Hematopoietic multipotent progenitor cell (in vitro differentiated cells): ENCODE measurements at regions not wholly inside any gene's neighbourhood (a gene's known extent, or its start where the extent isn't known, plus 50 kb on each side); places are given as distances from the start of the nearest gene placed in this dataset.
A peak's percentile ranks its signal among the peaks of the same experiment; 100 is the strongest.

Experiments
- DNase-seq, 3 donors: peaks; one replicate each; pipeline ENCODE4 v3.0.0-alpha.2; 2011 to 2015; ENCODE audit warnings: low read depth in 2 of 3, low spot score in 2 of 3

DNA sequence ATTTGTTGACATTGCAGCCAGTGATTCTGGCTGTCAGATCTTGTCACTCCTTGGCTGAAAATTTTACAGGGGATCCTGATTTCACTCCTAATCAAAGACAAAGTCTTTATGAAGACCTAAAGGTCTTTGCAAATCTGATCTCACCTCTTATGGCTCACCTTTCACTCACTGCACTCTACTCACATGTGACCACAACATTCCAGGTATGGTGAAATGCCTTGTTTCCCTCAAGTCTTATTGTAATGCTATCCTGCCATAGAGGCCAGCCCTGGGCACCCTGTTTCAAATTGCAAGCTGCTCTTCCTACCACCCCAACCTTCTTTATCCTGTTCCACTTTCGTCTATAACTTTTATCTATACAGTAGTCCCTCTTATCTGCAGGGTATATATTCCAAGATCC lies 200.1 kb downstream of the NDFIP2 start:
- DNase-seq, result no peak

DNA sequence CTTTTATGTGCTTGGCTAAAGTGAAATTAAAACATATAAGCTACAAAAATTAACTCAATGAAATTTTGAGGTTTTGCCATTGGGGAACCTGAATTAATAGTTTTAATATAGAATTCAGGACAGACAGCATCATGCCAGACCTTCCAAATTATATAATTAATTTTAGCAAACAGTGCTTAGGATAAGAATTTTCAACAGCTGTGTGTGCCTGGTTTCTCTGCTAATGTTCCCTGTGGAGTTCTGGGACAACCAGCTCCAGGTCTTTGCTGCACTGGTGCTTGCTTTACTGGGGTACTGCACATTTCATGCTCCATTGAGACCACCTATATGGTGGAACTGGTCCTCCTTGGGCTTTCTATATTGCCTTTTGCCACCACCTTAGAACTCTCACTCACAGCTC lies 199.5 kb downstream of the NDFIP2 start:
- DNase-seq, result no peak

DNA sequence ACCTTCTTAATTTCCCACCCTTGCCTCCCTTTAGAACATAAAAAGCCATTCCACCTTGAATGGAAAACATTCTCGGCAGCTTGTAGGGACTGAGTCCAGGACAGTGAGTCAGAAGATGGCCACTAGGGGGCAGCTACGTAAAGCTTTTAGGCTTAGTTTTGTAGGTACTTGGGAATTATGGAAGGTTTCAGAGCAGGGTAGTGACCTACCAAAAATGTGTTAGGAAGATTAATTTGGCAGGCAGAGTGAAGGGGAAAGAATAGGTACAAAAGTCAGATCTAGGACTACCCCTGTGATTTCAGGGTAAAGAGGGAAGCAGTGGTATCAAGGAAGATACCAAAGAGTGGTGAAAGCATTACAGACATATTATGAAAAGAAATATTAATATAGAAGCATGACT lies 198.4 kb downstream of the NDFIP2 start:
- peak in 2 of 3 donors; percentile 38 to 68 for DNase-seq

DNA sequence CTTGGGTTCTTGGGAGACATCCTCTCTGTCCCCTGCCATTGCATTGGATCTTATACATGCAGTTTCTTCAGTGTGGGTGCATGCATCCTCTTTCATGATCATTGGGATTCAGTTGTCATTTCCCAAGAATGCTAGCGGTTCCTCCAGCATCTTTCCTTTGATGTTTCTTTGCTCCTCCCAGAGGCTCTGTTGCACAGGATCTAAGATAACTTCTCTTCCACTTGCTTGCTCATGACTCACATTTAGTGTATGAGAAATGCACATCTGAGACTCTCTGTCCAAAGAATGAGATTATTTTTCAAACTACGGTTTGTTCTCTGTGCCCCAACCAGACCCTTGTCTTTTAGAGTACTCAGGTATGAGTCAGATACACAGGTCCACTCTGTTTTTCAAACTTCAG lies 197.1 kb downstream of the NDFIP2 start:
- no peak for DNase-seq

DNA sequence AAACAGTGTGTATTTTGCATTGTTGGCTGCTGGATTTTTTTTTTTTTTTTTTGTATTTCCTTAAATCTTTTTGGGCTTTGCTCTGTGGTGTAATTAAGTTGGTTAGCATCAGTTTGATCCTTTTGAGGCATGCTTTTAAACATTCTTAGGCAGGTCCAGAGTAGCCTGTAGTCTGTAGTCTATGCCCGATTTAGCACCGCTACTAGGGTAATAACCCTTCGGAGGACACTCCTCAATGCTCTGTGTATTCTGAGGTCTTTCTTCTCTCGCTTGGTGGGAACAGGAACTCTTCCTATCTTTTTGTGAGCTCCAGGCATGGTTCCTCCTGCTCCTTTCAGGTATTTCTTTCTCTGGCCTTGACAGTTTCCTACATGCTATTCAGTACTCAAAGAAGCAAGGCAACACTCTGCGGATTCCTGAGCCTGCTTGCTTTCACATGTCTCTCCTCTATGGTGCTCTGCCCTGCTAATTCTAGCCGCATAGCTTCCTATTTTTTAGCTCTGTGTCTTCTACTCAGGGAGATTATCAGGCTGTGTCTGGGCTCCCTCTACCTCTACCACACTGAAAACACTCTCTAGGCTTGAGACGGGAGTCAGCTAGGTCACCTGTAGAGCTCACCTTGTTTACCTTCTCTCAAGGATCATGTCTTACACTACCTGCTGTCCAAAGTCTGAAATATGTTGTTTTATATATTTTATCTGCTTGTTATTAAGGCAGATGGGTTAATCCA lies 195.1 kb downstream of the NDFIP2 start:
- DNase-seq, result no peak

DNA sequence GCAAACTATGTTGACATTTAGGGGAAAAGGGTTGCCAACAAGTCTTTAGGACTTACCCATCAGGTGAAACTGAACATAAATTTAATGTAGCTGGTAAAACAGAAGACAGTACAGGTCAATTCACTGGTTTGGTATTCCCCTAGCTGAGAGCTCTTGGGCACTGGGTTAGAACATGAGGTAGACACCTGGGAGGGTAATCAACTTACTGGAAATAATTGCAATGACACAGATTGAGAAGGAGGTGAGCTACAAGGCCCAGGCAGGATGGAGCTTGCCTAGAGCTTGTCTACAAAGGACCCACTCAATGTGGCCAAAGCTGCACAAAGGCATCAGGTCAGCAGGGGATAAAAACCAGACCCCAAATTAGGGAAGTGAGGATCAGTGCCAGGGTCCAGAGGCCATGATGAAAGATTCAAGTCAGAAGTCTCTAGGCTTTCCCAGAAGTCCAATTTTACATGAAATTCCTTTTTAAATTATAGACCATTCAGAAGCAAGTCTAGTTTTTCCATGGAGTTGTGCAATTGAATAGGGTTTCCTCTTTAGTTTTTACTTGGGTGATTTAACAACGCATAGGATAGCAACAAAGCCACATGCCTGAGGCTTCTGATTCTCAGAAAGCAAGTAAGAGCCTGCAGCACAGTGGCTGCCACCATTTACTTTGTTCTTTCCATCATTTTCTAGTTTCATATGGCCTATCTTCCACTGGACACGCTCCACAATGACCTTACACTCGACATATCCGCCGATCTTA lies 194.0 kb downstream of the NDFIP2 start:
- DNase-seq, result no peak

DNA sequence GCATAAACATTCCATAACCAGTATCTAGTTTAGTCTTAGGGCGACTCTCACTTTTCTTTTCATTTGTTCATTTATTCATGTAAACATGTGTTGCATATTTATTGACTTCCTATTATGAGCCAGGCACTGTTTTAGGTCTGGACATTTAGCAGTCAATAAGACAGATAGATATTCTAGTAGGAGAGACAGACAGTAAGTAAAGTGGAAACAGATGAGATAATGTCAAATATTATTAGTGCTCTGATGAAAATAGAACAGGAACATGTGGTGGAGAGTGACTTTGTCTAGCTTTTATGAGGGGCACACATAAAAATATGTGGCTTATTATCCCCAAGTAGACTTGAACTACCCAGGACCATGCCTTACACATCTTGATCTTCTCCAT lies 193.0 kb downstream of the NDFIP2 start:
- no peak for DNase-seq

DNA sequence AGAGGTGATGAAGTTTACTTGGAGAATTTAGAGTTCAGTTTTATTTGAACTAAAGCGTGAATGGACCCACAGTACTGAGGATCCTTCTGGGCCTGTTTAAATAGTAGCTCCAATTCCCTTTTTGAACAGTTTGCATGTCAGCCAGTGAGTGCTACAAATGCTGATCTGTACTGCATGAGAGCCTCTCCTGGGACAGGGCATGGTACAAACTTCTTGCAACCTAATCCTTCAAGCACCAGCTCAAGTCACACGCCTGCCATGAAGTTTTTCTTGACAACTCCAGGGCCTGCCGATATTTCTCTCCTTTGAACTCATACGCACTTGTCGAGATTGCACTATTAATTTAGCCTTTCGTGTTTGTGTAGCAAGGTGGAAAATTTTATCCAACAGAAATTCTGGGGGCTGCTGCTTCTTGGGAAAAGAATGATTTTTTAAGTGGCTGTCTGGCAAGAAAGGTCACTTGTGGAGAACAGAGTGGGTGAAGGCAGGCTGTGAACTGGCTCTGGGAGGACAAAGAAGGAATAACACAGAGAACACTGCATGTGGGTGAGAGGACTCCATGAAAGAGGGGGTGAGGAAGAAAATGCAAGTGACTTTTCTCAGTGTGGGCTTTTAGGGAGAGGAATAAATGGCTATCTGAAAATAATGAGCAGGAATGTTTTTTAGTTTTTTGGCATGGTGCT lies 192.5 kb downstream of the NDFIP2 start:
- no peak for DNase-seq

DNA sequence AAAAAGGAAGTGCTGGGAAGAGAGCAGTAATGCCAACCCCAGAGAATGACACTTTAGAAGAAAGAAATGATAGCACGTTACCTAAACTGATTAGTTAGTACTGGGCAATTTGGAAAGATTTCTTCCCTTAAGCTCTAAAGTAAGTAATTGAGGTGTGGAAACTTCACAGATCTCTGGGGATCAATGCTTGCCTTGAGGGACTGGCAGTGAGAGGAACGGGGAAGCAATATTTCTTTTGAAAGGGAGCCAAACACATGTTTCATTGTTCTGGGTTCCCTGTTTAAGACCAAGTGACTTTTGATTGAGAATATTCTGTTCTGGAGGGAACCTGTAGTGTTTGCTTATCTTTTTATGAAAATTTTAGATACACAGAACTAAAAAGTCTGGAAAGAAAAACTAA lies 190.5 kb downstream of the NDFIP2 start:
- no peak for DNase-seq

DNA sequence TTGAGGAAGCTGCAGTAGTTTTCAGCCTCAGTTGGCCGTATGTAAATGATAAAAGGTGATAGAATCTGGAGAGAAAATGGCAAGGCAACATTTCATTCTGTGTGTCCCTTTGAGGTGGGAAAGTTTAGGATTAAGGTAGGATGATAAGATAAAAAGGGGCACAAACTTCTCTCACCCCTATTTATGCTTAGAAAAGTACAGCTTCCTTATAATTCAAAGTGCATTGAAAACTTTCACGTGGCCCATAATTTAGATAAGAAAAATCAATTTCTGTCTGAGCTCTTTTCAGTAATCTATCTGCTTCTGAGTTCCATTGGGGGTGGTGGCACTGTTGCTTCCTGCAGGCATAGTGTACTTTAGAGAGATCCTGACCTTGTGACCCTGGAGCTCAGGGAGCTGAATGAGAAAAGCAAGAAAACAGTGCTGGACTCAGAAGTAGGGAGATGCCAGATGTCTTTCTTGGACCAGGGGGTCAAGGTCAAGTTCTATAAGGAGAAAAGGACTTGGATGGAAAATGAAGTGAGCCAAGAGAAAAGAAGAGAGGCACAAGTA lies 187.3 kb downstream of the NDFIP2 start:
- DNase-seq, result no peak

DNA sequence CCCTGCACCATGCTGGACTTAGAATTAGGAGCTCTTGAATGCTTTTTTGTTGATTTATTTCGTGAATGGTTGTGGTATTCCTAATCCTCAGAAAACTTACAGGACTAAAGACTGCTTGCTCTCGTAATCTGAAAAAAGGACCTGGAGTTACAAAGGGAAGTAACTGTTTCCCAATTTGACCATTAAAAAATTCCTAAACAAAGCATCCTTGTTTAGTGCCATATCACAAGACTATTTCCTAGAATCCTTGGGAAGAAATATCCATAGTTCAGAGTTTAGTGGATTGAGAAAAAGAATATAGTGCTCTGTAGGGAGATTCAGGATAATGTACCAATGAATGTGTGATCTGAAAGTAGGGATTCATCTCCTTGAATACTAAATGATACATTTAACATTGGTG lies 186.8 kb downstream of the NDFIP2 start:
- no peak for DNase-seq

DNA sequence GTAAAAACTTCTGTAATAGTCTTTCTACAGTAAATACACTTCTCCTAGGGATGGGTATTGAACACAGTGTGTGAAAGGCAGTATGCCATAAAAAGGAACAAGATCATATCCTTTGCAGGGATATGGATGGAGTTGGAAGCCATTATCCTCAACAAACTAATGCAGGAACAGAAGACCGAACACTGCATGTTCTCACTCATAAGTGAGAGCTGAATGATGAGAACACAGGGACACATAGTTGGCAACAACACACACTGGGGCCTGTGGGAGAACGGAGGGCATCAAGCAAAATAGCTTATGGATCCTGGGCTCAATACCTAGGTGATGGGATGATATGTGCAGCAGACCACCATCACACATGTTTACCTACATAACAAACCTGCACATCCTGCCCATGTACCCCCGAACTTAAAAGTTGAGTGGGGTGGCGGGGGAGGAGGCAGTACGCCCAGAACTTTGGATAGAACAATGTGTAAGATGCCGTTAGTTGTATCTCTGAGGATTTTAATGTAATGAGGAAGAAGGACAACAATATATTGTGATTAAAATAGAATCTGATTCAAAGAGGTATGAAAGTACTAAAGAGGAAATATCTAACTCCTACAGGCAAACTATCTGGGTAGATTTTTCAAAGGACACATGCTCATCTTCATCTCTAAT lies 183.2 kb downstream of the NDFIP2 start:
- DNase-seq, result no peak

DNA sequence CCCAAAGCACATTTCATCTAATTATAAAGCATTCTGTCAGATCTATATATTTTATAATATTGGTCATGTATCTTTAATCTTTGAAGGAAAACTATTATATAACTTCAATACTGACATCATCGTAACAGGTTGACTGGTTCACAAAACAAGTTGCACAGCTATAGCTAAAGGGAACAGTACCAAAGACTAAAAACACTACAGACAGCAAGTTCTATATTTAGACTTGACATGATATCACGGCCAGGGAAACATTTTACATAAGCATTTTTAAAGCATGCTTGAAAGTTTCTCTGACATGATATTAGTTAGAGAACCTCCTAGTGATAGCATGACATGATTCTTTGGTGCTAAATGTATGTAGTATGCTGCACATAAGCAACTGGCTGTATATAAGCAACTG lies 182.5 kb downstream of the NDFIP2 start:
- no peak for DNase-seq

DNA sequence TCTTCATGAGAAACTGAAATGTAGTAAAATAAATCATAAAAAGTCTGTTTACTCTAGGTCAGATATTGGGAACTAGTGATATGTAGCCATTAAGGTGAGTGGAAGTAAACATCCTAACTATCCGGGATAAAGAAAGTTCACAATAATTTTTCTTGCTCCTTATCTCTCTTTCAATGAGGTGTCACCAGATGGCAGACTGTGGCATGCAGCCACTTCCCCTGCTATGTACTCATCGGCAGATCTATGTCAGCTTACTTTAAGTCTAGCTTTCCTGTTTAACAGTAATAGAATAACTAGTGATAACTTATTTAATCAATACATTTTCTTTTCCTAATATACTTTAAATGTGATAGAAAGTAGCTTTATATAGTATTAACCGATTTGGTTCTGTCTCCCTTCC lies 181.9 kb downstream of the NDFIP2 start:
- peak in 2 of 3 donors; percentile 13 to 47 for DNase-seq

DNA sequence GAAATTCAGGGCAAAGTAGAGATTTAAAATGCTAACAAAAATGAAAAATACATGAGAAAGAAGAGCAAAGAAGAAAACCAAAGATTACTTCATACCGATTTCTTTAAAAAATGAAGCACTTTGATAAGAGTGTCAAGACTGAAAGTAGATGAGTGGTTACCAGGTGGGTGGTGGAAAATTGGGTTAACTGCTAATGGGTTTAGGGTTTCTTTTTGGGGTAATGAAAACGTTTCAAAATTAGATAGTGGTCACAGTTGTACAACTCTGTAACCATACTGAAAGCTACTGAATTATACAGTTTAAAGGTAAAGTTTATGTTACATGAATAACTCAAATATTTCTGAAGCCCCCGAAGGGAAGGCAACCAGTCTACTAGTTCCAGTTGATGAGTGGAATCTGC lies 179.4 kb downstream of the NDFIP2 start:
- DNase-seq, result no peak

DNA sequence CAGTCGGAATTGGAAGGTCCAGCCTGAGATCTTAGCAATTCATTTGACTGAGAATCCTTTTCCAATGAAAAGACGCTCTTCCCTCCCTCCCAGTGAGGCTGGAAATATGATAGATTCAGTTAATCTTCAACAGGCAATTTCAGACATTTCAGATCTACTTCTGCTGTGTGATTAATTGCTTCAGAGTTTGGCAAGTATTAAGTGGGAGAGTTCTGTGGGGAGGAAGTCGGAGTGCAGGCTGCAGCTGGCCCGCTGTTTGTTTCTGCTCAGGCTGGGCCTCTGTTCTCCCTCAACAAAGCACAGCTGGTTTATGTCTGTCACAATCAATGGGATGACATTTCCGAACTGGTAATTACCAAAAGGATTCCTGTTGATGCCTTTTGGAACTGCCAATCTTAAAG lies 178.2 kb downstream of the NDFIP2 start:
- DNase-seq, result no peak

DNA sequence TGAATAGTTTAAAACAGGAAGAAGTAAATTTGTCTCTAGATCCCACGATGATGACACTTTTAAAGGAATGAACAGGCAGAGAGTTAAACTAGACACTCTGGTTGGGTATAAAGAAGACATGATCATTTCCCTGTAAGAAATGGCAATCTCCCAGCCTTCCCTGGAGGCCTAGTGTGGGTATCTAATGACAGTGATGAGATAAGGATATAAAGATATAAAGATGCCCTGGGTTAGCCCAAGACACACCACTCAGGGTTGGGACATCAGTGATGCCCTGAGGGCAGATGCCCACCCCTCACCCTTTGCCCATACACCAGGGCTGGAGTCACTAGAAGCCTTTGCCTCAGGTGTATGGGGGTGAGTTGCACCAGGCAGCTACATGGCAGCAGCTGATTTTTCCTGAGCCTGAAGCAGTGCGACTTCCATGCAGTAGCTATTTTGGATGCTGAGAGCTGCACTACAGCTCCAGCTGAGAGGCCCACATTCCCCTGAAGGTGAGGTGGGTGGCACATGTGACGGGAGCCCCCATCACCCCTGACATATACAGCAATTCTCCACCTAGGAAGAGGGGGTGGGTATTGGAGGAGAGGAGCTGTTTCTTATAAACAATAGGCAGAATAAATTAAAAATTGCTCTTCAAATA lies 177.5 kb downstream of the NDFIP2 start:
- DNase-seq, result no peak

DNA sequence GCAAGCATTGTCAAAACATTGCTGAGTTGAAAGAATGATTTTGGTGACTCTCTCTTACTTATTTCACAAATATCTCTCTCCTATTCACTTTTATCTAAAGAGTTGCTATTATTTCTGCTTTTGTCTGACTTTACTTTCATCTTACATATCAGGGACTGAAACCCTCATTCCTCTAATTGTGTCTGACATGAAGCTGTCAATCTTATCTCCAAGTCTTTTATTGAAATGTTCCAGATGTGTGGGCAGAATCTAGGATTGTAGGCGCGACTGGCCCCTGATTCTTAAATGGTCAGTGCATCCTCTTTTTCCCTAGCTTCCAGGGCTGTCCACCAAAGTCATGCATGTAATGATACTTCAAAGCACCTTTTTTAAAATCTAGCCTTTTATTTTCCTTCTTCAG lies 174.6 kb downstream of the NDFIP2 start:
- no peak for DNase-seq

DNA sequence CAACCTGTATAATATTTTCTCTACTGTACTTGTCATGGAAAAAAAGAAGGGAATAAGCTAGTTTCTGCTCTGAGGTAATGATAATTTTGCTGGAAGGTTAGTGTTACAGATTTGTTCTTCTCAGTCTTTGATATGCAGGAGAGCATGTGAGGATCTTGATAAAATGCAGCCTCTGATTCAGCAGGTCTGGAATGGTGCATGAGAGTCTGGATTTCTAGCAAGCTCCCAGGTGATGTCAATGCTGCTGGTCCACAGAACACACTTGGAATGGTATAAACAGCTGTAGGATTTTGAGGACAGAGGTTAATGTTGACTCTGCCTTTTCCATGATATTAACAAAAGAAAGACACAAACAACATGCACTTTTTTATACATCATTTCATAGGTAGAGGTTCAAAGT lies 173.6 kb downstream of the NDFIP2 start:
- no peak for DNase-seq

DNA sequence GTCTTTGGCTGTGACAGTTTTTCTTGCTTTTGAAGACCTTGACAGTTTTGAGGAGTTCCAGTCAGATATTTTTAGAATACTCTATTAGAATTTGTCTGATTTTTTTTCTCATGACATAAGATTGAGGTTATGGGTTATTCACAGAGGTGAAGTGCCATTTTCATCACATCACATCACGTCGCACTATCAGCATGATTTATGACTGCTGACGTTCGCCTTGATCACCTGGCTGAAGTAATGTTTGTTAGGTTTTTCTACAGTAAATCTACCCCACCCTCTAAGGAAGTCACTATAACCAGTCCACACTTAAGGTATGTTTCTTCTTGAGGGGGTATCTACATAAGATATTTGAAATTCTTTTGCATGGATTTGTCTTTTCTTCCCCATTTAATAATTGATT lies 169.7 kb downstream of the NDFIP2 start:
- no peak for DNase-seq

DNA sequence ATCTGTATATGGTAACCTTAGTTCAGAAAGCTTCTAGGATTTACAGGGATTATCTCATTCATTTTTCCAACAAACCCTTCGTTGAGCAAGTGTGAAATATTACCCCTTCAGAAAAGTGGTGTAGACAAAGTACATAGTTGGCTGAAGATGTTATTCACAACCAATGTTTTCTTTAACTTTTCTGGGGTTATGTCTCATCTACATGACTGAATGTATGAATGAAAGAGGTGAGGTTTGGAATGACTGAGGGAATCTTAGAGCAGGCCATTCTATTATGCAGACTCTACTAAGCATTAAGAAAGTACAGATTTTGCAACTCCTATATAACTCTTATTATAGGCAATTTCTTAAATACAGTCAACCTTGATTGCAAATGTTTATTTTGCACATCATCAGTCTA lies 167.2 kb downstream of the NDFIP2 start:
- no peak for DNase-seq
